Activated CD8-positive, alpha-beta memory T cell treated with anti-CD3 and anti-CD28 coated beads for 48 hours (primary cell): ENCODE measurements at regions not wholly inside any gene's neighbourhood (a gene's known extent, or its start where the extent isn't known, plus 50 kb on each side); places are given as distances from the start of the nearest gene placed in this dataset.
"Not testable (repeated sequence)": the region's sequence is repeated elsewhere in the genome, so short reads cannot be mapped to it uniquely, and the experiment has no call there.

Experiments used
- DNase-seq, 3 experiments: peaks; one replicate each; pipeline ENCODE4 v3.0.0-alpha.2; 2020; ENCODE audit warnings: low read depth in 2 of 3, low spot score in 2 of 3

DNA sequence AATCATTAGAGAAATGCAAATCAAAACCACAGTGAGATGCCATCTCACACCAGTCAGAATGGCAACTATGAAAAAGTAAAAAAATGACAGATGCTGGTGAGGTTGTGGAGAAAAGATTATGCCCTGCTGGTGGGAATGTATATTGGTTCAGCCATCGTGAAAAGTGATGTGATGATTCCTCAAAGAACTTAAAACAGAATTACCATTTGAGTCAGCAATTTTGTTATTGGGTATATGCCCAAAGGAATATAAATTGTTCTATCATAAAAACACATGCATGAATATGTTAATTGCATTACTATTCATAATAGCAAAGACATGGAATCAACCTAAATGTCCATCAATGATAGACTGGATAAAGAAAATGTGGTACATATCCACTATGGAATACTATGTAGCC, 115.1 kb upstream of the OR4E1 start:
- not testable (repeated sequence) for DNase-seq

DNA sequence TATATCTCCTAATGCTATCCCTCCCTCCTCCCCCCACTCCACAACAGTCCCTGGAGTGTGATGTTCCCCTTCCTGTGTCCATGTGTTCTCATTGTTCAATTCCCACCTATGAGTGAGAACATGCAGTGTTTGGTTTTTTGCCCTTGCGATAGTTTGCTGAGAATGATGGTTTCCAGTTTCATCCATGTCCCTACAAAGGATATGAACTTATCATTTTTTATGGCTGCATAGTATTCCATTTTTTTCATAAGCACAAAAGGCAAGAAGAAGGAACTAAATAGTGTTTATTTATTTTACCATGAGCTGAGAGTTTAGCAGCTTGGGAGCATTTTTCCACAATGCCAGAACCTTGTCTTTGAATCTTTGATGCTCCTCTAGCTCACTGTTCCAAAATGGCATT, 113.6 kb upstream of the OR4E1 start:
- not testable (repeated sequence) for DNase-seq

DNA sequence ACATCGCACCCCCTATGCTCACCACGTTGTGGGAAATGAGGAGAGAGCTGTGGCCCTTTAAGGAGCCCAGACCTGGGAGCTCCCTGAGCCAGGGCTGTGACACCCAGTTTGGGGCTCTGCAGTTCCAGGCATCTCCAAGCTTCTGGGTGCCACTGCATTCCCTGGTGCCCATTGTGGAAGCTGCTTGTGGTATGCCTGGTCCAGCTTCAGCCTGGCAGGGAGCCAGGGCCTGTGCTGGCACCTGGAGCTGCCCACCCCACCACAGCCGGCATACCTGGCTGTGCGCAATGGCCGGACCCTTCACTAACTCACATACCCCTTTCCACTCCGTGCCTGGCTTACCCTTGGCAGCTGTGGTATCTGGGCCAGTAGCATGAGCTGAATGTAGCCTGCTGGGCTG, 107.9 kb upstream of the OR4E1 start:
- no peak for DNase-seq

DNA sequence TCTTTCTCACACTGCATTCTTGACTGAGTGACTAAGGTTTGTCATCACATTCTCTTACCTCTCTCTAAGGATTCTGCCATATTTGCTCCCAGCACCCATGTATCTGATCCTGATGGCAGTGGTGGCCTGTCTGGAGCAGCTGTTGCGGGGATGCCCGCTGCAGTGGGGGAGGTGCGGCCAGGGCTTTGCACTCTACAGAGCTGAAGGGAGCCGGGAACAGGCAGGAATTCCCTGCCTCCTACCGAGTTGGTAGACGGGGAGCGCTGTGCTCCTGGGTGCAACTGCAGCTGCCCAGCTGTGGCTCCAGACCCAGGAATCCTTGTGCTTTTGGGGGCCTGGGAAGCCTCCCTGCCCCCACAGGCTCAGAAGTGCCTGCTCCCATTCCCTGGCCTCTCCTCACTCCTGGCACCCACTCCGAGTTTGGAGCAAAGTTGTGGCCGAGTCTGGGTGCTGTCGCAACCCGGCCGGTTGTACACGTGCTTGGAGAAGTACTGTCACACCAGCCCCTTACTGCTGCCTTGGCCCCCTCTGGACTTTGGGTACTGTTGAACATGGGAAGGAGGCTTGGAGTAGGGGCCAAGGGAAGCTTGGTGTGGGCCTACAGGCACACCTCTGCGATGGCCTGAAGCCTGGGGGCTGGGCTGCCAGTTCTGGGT, 106.9 kb upstream of the OR4E1 start:
- DNase-seq: no peak

DNA sequence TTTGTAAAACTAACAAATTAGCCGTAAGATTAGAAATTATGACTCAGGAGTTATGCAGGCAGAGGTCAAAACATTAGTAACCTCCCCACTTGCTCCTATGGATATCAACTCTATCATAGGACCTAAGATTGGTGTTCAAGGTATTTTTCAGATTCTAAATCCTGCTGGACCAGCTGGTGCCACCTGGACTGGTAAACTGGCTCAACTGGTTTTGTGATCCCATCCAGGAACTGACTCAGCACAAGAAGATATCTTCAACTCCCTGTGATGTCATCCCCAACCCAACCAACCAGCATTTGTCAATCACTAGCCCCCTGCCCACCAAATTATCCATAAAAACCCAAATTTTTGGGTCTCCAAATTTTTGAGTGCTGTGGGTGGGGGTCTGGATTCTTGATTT, 98.1 kb upstream of the OR4E1 start:
- DNase-seq: no peak

DNA sequence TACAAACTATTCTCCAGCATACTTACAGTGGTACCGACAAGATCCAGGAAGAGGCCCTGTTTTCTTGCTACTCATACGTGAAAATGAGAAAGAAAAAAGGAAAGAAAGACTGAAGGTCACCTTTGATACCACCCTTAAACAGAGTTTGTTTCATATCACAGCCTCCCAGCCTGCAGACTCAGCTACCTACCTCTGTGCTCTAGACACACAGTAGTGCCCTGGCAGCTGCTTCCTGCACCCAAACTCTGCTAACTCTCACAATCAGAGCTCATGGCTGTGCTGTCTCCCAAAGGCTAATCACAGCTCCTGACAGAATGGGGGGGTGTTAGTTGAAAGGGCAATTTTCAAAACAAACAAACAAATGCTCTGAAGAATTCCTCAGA, 95.2 kb upstream of the OR4E1 start:
- DNase-seq: no peak

DNA sequence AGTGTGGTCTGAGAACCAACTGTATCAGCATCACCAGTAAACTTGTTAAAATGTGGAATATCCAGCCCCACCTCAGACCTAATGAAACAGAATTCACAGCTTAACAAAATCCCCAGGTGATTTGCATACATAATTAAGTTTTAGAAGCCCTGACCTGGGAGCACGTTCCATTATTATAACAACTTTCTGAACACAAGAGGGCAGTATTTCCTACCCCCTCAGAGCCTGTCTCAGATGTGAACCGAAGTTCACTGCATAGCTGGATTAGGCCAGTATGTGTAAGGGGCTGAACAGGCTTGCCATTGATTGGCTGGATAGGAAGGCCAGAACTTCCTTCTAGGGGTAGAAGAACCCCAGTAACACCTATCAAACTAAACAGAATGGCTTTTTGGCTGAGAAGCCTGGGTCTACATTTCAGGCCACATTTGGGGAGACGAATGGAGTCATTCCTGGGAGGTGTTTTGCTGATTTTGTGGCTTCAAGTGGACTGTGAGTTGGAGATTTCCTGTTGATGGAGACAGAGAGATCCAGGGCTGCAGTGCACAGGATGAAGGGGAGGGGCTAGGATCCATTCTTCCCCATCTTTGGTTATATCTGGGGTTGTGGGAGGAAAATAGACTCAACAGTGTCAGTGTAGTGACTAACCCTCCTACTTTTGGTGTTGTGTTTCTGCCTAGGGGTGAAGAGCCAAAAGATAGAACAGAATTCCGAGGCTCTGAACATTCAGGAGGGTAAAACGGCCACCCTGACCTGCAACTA, 94.7 kb upstream of the OR4E1 start:
- no peak for DNase-seq

DNA sequence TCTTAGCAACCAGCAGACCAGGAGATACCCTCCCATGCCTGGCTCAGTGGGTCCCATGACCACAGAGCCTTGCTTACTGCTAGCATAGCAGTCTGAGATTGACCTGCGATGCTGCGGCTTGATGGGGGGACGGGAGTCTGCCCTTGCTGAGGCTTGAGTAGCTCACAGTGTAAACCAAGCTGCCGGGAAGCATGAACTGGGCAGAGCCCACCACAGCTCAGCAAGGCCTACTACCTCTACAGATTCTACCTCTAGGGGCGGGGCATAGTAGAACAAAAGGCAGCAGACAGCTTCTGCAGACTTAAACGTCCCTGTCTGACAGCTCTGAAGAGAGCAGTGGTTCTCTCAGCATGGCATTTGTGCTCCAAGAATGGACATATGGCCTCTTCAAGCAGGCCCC, 86.7 kb upstream of the OR4E1 start:
- DNase-seq: not testable (repeated sequence)

DNA sequence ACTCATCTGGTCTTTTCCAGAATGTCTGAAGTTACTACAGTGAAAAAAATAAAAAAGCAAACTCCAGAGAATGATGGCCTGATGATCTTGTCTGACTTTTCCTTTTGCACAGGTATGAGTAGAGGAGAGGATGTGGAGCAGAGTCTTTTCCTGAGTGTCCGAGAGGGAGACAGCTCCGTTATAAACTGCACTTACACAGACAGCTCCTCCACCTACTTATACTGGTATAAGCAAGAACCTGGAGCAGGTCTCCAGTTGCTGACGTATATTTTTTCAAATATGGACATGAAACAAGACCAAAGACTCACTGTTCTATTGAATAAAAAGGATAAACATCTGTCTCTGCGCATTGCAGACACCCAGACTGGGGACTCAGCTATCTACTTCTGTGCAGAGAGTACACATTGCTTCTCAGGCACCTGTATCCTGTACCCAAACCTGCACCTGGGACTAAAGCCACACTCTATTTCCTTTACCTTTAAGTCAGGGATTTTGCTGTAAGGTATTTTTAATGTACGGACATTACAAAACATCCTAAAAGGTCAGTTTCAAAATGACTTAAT, 75.8 kb upstream of the OR4E1 start:
- no peak for DNase-seq

DNA sequence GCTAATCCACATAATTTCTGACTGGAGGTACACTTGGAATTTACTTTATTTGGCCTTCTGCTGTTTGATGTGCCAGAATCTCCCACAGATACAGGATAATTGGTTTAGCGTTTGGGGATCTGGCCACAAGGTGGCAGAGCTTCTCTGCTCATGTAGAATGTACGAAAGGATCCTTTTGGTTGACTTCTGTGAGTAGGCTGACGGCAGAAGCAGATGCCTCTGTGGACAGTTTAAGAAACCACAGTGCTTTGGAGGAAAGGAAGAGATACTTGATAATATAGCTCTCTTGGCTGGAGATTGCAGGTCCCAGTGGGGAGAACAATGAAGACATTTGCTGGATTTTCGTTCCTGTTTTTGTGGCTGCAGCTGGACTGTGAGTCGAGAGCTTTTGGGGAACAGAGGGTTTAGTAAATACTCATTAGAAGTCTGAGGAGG, 75.3 kb upstream of the OR4E1 start:
- DNase-seq: no peak

DNA sequence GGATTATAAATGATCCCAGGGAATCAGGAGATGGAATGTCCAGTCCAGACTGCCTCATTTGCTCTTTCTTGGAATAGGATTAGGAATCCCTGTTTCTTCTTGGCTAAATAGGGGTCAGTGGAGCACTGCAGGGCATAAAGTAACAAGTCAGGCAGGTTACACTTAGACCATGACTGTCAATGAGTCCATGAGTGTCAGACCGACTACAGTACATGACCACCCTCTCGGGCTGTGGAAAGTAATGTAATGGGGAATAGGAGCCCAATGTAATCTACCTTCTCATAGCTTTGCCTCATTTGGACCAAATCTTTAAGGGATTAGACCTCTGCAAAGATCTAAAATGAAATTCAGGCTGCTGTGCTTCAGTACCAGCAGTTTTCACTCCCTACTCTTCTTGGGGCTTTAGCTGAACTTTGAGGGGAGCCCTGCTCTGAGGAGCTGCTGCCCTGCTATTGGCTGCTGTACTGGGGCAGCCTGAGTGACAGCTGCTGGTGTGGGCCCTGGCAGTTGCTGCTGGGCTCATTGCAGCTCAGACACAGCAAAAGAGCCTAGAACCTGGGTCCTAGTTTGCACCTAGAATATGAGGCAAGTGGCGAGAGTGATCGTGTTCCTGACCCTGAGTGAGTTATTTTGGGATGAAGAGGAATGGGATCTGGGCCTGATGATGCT, 62.2 kb upstream of the OR4E1 start:
- DNase-seq: no peak

DNA sequence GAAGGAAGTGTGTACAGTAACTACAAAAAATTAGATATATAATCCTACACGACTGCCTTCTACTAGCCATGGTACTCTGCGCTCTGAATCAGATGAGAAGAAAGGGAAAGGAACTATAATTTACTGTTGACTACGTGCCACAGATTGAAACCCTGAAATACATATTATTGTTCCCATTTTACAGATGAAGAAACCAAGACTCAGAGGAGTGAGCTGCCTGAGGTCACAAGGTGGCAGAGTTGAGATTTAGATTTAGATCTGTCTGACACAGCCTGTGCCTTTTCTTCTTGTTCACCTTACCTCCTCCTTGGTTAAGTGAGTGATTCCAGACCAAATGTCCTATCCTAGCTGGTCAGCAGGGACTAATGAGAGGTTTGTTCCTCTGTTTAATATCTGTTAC, 61.6 kb upstream of the OR4E1 start:
- no peak for DNase-seq

DNA sequence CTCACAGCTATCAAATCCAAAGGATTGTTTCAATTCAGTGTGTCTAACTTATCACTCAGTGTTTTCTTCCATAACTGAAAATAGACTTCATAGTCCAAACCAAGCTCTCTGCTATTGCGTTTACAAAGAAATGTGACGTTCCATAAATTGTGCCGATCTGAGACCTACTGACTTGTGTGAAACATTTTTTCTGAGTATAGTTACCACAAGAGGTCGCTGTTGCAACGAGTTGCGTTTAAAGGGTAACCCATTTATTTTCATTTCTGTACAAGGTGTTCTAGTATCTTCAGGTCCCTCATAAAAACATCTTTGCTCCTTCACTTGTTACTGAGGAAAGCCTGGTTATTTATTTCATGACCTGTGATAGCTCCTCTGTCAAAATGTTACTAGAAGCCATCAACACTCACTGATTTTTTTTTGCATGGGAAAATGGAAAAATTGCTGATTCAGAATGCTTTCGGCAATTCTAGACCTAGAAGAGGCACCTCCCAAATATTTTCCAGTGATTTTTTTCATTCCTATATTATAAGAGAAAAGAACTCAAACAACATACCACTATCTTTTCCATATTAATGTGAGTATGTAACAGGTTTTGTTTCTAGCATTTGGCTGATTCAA, 60.9 kb upstream of the OR4E1 start:
- no peak for DNase-seq

DNA sequence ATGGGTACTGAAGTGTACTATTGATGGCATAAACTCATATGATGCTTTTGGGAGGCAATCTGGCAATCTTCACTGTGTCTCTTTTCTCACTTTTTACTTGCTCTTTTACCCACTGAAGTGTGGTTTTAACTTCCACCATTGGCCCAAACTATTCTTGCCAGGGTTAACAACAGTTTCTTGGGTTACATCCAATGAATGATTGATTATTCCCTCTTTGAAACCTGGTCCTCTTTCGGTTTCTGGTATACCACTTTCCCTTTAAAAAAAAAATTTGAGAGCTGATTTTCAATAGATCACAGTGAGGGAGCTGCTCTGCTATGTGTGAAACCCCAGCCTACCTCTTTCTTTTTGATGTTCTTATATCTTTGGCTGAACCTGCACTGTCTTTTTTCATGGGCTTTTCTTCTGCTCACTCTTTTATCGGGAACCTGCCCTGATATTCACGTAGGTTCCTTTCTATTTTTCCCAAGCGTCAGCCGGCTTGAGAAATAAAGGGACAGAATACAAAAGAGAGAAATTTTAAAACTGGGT, 56.1 kb upstream of the OR4E1 start:
- no peak for DNase-seq

DNA sequence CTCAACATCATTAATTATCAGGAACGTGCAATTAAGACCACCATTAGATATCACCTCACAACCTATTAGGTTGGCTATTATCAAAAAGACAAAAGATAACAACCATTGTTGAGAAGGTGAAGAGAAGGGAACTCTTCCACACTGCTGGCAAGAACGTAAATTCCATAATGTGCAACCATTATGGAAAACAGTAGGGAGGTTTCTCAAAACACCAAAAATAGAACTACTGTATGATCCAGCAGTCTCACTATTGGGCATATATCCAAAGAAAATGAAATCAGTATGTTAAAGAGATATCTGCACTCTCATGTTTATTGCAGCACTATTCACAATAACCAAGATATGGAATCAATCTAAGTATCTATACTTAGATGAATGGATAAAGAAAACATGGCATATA, 51.6 kb upstream of the OR4E1 start:
- DNase-seq: no peak

DNA sequence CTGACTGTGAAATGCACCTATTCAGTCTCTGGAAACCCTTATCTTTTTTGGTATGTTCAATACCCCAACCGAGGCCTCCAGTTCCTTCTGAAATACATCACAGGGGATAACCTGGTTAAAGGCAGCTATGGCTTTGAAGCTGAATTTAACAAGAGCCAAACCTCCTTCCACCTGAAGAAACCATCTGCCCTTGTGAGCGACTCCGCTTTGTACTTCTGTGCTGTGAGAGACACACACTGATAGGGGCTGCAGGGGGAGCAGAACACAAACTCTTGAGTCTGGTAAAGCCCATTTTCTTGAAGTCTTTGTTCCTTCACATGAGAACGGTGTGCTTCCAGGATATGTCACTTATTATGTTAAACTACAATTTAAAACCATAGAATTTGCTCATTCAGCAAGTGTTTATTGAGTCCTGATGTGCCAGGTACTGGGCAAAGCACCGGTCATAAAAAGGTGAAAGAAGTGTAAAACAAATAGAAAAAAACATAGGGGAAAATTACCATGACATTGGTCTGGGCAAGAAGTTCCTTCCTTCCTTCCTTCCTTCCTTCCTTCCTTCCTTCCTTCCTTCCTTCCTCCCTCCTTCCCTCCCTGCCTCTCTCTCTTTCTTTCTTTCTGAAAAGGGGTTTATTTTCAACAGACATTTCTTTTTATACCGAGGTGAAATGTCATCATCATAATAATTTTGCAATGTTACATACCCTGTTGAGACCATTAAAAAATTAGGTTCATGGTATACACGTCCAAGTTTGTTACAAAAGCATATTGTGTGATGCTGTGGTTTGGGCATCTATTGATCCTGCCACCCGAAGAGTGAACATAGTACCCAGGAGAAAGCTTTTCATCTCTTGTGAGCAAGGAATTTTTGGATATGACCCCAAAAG, 50.7 kb upstream of the OR4E1 start:
- DNase-seq: no peak

DNA sequence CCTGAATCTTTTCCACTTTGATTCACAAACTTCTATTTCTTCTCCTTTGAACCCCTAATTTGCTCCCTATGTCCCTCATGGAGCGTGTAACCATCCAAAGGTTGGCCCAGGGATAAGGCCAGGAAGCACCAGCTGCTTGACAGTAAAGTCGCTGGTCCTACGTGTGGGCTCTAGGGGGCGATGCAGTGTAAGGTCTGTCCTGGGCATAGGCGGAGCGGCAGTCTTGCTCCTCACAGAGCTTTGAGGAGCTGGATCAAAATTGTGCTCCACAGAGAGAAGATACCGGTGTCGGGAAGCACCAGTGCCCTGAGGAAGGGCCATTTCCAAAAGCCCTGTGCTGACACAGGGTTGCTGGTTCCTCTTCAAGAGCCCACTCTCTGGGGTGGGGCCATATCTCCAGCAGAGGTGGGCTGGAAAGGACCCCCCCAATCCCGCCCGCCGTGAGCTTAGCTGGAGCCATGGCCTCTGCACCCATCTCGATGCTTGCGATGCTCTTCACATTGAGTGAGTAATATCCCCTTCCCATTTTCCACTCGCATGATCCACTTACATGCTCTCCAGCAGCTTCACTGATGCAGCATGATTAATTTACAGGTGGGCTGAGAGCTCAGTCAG, 49.9 kb upstream of the OR4E1 start:
- no peak for DNase-seq
